ENCODE measurements at regions not wholly inside any gene's neighbourhood (a gene's known extent, or its start where the extent isn't known, plus 50 kb on each side); places are given as distances from the start of the nearest gene placed in this dataset.
"Not testable (repeated sequence)": the region's sequence is repeated elsewhere in the genome, so short reads cannot be mapped to it uniquely, and the experiment has no call there.

DNA sequence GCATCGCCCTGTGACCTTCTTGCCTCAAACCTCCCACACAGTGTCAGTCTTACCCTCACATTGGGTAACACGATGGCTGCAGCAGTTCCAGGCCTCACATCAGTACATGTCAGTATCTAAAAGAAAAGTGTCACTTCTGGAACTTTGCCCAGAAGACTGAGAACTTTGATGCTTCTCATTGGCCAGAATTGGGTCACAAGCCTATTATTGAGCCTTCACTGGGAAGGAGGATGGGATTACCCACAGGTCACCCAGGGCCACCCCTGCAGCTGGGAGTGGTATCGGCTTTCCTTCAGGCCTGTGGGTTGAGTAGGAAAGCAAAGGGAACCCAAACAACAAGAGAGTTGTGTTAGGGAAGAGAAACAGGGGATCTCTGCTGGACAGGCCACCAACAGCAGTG, 111.5 kb downstream of the NPY start:
- DNase-seq (ENCODE audit: low read depth) = no peak

DNA sequence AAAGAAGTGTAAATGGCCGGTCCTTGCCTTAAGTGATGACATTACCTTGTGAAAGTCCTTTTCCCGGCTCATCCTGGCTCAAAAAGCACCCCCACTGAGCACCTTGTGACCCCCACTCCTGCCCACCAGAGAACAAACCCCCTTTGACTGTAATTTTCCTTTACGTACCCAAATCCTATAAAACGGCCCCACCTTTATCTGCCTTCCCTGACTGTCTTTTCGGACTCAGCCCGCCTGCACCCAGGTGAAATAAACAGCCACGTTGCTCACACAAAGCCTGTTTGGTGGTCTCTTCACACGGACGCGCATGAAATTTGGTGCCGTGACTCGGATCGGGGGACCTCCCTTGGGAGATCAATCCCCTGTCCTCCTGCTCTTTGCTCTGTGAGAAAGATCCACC, 112.4 kb downstream of the NPY start:
- DNase-seq (ENCODE audit: low read depth) = not testable (repeated sequence)

DNA sequence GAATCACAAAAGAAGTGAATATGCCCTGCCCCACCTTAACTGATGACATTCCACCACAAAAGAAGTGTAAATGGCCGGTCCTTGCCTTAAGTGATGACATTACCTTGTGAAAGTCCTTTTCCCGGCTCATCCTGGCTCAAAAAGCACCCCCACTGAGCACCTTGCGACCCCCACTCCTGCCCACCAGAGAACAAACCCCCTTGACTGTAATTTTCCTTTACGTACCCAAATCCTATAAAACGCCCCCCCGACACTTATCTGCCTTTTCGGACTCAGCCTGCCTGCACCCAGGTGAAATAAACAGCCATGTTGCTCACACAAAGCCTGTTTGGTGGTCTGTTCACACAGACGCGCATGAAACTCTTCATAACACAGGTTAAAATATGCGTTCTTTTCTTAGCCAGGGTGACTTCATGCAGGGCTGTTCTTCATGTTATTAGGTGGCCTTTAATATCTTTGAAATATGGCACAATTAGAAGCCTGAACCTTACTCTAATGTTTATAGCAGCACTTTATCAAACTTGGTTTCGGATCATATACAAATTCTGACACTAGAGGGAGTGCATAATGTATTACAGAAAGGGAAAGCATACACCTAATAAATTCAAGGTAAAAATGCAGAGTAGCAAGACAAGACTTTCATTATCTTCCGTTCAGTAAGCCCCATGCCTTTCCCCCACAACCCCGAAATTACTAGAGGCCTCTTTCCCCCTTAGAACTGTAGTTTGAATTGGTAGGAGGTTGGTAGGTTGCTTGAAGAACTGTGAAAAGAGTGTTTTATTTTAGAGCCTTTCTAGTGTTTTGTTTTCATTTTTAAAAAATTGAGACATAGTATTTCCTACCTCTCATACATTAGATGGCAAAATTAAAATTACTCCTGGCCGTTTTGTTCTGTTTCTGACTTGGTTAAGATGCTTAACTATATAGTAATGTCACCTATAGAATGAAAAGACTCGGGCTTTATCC, 117.9 kb downstream of the NPY start:
- peak; percentile 21 for DNase-seq (ENCODE audit: low read depth)

DNA sequence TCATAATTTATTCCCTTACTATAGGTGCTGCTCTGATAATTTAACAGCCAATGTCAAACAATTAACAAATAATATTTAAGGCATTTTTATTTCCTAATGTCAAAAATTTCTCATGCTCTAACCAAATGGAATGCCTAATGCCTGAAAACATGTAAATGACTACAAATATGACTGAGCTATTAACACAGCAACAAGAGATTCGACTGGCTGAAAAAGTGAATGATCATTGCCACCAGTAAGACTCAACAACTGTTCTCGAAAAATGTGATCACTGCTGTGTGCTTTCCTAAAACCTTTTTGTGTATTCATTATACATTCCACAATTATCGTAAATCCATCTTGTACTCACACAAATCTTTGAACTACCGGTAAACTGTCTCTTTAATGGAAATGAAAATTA, 118.7 kb downstream of the NPY start:
- DNase-seq (ENCODE audit: low read depth) = no peak

DNA sequence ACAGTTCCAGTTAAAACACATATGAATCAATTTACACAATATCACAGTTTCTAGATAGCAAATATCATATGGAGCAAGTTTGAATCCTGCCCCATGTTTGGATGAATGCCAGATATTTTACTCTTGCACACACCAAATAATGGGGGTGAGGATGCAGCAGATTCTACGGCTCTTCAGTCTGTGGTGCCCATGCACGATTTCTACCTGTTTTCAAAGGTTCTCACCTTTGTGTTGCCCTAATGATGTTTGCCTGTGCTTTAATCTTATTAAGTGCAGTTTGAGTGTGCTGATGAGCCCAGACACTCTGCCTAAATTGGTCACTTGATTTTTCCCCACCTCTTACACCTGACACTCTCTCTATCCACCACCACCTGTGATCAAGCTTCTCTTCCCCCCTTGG, 119.6 kb downstream of the NPY start:
- DNase-seq (ENCODE audit: low read depth) = no peak

DNA sequence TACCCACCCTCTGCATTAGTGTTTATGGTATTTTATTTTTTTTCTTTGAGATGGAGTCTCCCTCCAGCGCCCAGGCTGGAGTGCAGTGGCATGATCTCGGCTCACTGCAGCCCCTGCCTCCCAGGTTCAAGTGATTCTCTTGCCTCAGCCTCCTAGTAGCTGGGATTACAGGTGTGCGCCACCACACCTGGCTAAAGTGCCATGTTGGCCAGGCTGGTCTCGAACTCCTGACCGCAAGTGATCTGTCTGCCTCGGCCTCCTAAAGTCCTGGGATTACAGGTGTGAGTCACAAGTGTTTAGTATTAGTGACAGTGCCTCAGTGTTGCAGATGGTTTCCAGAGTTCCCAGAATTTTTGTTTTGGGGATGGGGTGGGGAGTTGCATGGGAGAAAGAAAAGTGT, 120.3 kb downstream of the NPY start:
- DNase-seq (ENCODE audit: low read depth) = no peak

DNA sequence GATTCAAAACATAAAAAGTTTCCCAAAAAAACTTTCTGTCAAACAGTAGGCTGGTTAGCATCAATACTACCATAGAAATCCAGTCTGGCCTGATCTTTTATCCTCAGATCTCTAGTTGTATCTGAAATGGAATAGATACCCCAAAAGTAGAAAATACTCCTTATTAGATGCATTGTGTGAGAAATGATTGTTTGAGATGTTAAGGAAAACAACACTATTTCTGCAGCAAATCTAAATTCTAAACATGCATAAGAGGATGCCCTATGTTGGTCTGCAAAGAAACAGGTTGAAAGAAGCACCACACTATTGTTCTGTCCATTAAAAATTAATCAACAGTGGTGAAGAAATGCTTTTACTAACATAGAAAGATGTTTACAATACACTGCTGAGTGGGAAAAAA, 121.0 kb downstream of the NPY start:
- no peak for DNase-seq (ENCODE audit: low read depth)

DNA sequence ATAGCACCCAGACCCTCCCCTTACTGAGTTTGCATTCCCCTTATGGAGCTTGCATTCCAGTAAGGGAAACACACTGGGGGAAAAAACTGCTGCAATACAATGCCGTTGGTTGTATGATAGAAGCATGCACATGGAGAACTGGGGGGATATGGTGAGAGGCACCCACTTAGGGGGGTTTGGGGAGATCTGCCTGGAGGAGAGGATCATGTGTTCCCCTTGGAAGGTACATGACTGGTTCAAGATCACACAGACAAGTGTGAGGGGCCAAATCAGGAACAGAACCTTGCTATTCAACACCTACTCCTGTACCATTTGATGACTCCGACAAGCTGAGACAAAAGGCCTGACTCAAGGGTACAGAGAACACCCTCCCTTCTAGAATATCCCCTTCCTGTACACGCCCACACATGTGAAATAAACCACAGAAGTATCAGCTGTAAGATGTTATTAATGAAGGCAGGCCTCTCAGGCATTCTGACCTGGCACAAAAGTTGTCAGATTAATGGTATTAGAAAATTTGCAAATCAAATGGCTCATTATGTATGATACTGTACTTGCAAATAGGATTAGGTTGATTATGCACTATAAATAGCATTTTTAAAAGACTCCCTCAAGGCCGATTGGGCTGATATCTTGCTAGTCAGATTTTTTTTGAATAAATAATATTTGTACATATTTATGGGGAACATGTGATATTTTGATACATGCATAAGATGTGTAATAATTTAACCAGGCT, 122.2 kb downstream of the NPY start:
- DNase-seq (ENCODE audit: low read depth) = no peak

DNA sequence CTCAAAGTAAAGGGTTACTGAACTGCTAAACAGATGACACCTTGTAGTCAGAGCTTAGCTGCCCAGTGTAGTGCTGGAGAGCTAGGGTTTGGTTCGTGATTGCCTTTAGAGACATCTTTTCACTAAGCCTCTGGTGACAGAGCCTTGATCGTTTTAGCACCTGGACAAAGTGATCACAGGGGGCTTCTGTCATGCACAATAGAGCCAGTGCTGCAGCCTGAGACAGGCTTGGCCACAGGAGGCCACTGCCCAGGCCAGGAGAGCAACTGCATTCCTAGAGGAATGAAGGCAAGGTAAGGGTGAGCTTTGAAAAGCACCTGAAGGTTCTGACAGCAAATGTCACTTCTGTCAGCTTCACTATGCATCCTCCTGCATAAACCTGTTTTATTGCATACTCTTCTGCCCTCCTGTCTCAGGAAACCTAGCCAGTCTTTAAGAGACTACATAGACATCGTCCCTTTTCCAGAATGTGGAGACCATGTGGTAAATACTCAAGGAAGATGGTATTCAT, 122.9 kb downstream of the NPY start:
- DNase-seq (ENCODE audit: low read depth) = no peak

DNA sequence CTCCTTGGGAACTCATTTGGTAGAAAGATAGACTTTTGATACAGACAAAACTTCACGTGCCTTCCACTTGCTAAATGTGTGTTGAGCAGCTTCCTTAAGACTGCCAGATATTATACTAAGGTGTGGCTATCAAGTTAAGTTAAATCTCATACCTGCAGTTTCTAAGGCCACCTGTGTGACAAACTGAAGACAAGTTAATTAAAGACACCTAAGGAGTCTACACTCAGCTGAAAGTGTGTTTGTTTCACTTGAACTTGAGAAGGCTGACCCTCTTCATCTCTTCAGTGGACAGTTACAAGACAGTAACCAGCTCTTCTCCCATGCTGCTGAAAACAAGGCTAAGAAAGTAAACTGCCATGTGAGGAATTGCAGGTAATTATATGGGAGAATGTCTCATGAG, 124.0 kb downstream of the NPY start:
- DNase-seq (ENCODE audit: low read depth) = no peak

DNA sequence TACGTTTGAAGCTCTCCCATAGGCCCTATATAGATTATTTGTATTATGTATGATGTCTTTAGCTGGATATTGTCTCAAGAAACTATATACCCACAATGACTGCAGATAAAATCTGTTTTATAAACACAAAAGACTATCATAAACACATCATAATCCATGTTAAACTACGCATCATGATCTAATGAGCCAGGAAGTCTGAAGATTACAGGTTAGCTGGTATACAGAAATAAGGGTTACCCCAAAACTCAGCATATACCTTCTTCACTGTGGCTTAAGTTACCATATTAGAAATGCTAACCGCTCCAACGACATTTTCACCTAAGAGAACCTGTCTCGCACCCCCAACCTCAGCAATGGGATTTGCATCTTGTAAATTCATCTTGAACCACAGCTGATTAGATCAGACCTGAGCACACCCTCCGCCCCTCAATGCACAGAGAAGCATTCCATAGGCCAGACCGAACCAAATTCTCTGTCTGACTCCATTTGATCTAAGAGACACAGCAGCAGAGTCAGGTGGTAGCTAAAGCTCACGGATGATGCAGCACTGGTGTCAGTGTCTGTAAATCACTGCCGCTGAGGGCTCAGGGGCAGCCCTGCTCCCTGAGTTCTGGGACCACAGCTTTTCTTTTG, 124.9 kb downstream of the NPY start:
- DNase-seq (ENCODE audit: low read depth) = no peak

DNA sequence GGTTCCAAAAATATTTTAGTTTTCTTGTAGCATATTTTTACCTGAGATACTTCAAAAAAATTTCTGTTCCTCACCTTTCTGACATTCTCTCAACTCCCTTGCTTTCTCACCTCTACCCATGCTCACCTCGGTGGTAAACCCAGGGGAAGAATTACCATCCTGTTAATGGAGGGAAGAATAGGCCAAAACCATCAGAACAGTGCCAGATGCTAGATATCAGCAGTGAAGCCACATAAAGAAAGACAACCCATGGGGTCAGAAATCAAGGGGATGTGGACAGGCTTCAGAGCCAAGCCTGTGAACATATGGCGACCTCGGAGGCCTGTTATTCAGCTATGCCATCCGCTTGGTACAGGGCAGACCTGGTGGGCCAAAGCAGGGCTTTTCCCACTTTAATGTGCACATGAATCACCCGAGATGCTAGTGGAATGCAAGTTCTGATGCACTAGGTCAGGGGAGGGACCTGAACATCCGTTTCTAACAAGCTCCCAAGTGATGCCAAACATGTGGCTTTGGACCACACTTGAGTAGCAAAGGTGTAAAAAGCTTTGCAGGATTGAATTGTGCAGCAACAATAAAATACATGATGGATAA, 125.5 kb downstream of the NPY start:
- DNase-seq (ENCODE audit: low read depth) = no peak

DNA sequence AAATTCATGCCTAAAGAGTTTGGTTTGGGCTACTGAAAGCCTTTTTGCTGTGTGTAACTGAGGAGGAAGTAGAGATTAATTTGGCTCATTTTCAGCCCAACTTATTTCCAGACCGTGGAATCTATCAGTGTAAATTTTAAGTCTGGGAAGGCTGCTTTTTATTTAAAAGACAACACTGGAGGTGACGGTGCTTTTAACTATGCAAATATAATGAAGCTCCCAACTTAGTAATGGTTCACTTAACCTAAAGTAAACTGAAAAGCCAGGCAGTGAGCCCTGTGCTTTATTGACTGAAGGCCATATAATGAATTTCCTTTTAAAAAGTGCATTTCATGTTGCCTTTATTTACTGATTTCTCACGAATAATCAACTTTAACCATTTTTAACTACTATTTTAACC, 127.2 kb downstream of the NPY start:
- no peak for DNase-seq (ENCODE audit: low read depth)

DNA sequence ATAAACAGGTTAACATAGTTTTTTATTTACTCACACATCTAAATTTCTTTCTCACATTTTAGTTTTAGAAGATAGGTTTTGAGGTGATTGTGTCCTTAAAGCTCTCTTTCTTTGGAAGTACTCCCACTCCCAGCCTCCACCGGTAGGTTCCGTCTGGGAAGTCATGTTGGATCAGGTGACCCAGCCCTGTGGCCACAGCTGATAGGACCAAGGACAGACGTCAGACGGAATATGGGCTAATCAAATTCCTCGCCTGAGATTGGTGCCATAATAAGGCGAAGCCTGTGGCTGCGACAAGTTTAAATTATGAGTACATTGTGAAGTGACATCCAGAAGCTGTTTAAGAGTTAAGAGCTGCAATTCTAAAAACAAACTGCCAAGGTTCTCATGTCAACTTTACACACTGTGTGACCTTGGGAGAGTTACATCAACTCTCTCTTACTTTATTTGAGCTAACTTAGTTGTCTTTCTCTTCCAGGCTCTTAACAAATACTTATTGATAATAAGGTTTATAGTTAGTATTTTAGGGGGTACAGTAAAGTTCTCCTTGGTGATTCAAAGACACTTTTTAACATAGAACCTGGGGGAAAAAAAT, 133.6 kb downstream of the NPY start:
- DNase-seq (ENCODE audit: low read depth) = no peak

DNA sequence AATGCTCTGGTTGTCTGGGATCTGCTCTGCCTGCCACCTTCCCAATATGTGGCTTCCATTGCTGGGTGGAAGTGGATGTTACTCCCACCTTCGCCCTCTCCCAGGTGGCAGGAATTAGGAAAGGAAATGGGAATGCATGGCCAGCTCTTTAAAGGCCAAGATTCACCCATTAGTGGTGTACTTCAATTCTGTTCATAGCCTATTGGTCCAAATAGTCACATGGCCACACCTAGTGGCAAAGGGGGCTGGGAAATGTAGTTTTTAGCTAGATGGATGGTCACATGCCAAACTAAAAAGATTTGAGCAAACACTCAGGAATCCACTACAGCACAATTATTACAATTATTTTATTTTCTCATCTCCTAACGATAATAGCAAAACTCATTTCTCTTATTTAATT, 135.1 kb downstream of the NPY start:
- DNase-seq (ENCODE audit: low read depth) = no peak

DNA sequence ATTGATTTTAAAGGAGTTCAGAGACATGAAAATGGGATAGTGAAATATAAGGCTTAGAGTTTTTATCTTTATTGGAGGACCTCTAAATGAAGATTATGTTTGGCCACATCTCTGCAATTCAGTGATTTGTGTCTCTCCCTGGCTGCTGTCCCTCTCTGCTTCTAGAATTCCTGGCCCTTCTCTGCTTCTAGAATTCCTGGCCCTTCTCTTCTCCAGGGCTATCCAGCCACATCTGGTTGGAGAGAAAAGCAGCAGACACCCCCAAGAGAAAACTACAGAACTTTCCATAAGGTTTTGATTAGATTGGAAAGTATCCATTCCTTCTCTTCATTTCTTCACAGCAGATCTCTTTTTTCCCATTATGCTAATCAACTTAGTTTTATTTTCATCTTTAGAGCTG, 135.5 kb downstream of the NPY start:
- DNase-seq (ENCODE audit: low read depth) = no peak

DNA sequence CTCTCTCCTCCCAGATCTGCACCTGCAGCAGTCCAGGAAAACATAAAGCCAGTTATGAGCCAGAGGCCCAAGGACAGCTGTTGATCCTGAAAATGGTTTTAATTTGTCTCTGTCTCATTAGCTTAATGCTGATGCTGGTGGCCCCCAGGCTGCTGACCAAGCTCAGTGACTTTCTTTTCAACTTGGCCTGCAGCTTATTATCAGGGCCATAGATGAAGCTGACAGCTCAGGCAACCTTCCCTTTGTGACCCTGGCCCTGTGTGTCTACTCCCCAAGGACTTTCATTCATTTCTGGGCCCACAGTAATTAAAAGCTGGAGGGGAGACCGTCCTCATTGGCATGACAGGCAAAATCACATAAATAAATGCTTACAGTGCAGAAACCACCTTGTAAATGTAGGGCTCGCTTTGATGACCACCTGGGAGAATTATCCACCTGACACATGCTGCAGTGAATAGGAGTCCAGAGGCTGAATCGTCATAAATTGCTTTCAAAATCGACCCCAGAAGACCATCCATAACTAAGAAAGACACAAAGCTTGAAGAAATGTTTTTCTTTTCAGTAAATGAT, 138.5 kb downstream of the NPY start:
- DNase-seq (ENCODE audit: low read depth) = no peak

DNA sequence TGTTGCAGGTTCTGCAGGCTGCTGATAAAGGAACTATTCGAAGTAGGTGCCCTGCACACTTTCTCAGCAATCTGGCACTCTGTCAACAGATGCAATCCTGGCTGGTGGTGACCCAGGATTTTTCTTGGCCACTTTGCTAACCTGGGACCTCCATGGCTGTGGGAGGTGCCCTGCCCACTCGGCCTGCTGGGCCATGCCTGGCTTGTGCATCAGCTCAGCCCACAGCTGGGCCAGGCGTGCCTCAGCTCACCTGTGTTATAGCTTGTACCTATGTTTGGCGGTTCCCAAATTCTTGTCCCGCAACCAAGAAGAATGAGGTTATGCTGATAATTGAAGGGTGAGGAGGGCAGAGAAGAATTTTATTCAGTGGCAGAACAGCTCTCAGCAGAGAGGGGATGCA, 141.7 kb downstream of the NPY start:
- no peak for DNase-seq (ENCODE audit: low read depth)

DNA sequence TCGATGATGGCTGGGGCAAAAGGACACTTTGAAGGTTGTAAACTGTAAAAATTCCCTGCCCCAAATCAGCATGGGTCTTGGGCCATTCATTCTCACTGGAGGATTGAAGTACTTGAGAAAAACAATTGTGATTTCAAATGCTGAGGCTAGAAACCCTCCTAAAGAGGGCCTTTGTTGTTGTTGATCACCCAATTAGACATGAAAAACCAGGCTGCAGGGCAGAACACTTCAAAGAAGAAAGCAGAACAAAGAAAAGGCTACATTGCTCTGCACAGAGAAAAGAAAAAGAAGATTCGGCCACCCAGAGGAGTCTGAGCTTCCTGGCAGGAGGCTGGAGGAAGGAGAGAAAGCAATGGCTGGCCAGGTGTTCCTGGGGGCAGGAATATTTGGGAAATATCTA, 143.1 kb downstream of the NPY start:
- no peak for DNase-seq (ENCODE audit: low read depth)

DNA sequence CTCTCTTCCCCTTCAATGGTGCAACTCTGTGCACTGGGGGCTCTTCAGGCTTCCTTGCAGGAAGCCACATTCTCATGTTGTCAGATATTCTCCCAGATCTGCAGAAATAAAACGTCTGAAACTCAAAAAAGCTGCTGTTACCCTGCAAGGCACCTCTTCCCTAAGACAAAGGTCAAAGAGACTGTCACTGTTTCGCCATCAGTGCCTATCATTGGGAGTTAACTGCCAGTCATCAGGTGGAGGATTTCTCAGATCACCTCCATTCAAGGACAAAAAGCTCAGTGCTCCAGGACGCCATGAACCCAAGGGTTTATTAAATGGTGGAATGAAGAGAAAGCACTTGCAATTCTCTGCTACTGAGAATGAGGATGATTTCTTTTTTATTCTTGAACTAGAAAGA, 144.6 kb upstream of the PALS2 start:
- no peak for DNase-seq (ENCODE audit: low read depth)

DNA sequence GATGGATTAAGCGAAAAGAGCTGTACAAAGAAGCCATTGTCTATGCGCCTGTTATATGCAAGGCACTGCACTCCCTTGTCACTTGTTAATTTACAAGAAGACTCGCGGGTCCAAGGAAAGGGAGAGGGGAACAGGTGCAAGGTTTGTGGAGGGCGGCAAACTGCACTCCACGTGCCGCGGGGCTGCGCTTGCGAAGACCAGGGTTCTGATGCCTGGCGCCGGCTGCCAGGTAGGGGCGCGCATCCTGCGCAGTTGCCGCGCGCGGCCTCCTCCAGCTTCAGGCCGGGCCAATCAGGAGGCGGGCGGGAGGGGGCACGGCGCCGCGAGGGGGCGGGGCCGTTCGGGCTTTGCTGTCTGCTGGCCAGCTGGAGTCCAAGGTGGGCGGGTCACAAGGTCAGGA, 140.6 kb upstream of the PALS2 start:
- no peak for DNase-seq (ENCODE audit: low read depth)

DNA sequence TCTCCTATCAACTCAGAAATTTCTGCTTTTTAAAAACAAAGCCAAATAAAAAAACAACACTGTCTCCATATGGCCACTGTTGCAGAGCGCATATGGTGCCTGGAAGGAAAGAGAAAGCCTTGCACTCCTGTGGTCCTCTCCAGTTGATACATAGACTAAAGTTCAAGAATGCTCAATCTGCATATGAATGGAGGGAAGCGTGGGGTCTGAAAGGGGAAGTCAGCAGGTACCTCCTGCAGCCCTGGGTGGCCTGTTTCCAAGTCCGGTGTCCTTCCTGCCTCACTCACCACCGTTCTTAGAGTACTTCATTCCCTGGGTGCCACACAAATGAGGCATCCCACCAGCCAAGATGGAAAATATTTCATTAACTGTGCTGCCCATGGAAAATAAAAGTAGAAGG, 138.3 kb upstream of the PALS2 start:
- no peak for DNase-seq (ENCODE audit: low read depth)

All from stromal cell of bone marrow (primary cell).